CD4-positive, CD25-positive, alpha-beta regulatory T cell (primary cell): ENCODE measurements at regions not wholly inside any gene's neighbourhood (a gene's known extent, or its start where the extent isn't known, plus 50 kb on each side); places are given as distances from the start of the nearest gene placed in this dataset.

ENCODE experiments used
- ATAC-seq, 2 donors: fragments of 150-1000 bp; cut with Tn5 transposase; one replicate each; pipeline ENCODE4 v1.10.0; 2021; ENCODE audit warnings: low read depth in 2 of 2, moderate number of reproducible peaks in 2 of 2, moderate library complexity in 1 of 2
- DNase-seq, 3 donors: peaks; one replicate each; pipeline versions ENCODE4 v3.0.0 to v3.0.0-alpha.2; 2012 to 2022; ENCODE audit warnings: mixed read lengths in 1 of 3
- H3K27ac ChIP-seq: one replicate; pipeline ENCODE4 v1.7.0; 2013; ENCODE audit warnings: mild to moderate bottlenecking, low read length; ENCODE audit not compliant: insufficient read depth, poor library complexity, severe bottlenecking
- H3K27me3 ChIP-seq: one replicate; pipeline ENCODE4 v1.7.0; 2013; ENCODE audit warnings: low read length; ENCODE audit not compliant: control insufficient read depth, insufficient read depth
- H3K36me3 ChIP-seq: one replicate; pipeline ENCODE4 v1.7.0; 2013; ENCODE audit warnings: mild to moderate bottlenecking, low read length, moderate library complexity; ENCODE audit not compliant: control insufficient read depth, insufficient read depth
- H3K4me1 ChIP-seq: 2 replicates; pipeline ENCODE4 v1.7.0; 2013; ENCODE audit warnings: mild to moderate bottlenecking, low read length; ENCODE audit not compliant: insufficient read depth, control insufficient read depth, poor library complexity, severe bottlenecking
- H3K4me3 ChIP-seq: one replicate; pipeline ENCODE4 v1.7.0; 2013; ENCODE audit warnings: low read depth, mild to moderate bottlenecking, low read length, moderate library complexity
- H3K9me3 ChIP-seq, 2 experiments: 1 replicate in 1 of 2; 2 replicates in 1 of 2; pipeline ENCODE4 v1.7.0; 2013; ENCODE audit warnings: low read length in 2 of 2, mild to moderate bottlenecking in 1 of 2, moderate library complexity in 1 of 2; ENCODE audit not compliant: control insufficient read depth in 2 of 2
- H3K27ac Mint-ChIP-seq, 3 donors: one replicate each; pipeline ENCODE4 v1.8.0; 2020 to 2022; ENCODE audit warnings: mild to moderate bottlenecking in 3 of 3, mixed read lengths in 3 of 3, moderate library complexity in 2 of 3
- H3K27me3 Mint-ChIP-seq: one replicate; pipeline ENCODE4 v1.8.0; 2022; ENCODE audit warnings: mild to moderate bottlenecking, mixed read lengths
- H3K36me3 Mint-ChIP-seq: one replicate; pipeline ENCODE4 v1.8.0; 2020; ENCODE audit warnings: mixed read lengths
- H3K4me1 Mint-ChIP-seq, 4 donors: one replicate each; pipeline ENCODE4 v1.8.0; 2020 to 2022; ENCODE audit warnings: mixed read lengths in 4 of 4, mild to moderate bottlenecking in 1 of 4
- H3K4me3 Mint-ChIP-seq, 4 donors: one replicate each; pipeline ENCODE4 v1.8.0; 2020 to 2022; ENCODE audit warnings: mild to moderate bottlenecking in 4 of 4, mixed read lengths in 4 of 4, moderate library complexity in 3 of 4
- H3K9me3 Mint-ChIP-seq, 7 donors: one replicate each; pipeline ENCODE4 v1.8.0; 2020 to 2022; ENCODE audit warnings: mixed read lengths in 7 of 7, mild to moderate bottlenecking in 3 of 7, moderate library complexity in 2 of 7

GRCh38 chr4:89563431-89563830 lies 255.8 kb upstream of the GPRIN3 start:
- H3K4me3 ChIP-seq = no peak overlapping the region
- H3K9me3 ChIP-seq = no peaks in the 10 kb centered on the region
- H3K36me3 Mint-ChIP-seq = no peaks in the 10 kb centered on the region
- no peaks in the 10 kb centered on the region for H3K4me1 Mint-ChIP-seq
- peak in 1 of 3 donors; percentile 34 for DNase-seq
- no peak overlapping the region for H3K27ac ChIP-seq
- peaks cover 0 to 4% (median 0%) of the 10 kb centered on the region in 7 donors for H3K9me3 Mint-ChIP-seq
- H3K27me3 ChIP-seq = no peaks in the 10 kb centered on the region
- H3K27ac Mint-ChIP-seq = no peak overlapping the region
- no peaks in the 10 kb centered on the region for H3K4me1 ChIP-seq
- no peak for ATAC-seq
- H3K36me3 ChIP-seq = no peaks in the 10 kb centered on the region
- H3K4me3 Mint-ChIP-seq = no peak overlapping the region
- H3K27me3 Mint-ChIP-seq = peaks cover 4% of the 10 kb centered on the region

- Mint-ChIP-seq H3K27me3 (peaks cover 4% of the 10 kb centered on the region), H3K4me1 (no peaks in the 10 kb centered on the region)
- ATAC-seq = no peak
Measured at GRCh38 chr4:89562746-89563145, 255.1 kb upstream of the GPRIN3 start.

GRCh38 chr4:89561048-89561447 lies 253.4 kb upstream of the GPRIN3 start:
- Mint-ChIP-seq H3K27me3 (no peaks in the 10 kb centered on the region), H3K4me3 (no peak overlapping the region)
- DNase-seq = no peak

More at GRCh38 chr4:89562746-89563145, 255.1 kb upstream of the GPRIN3 start:
- Histone ChIP-seq H3K36me3 (no peaks in the 10 kb centered on the region), H3K27me3 (no peaks in the 10 kb centered on the region), H3K4me3 (no peak overlapping the region), H3K9me3 (no peaks in the 10 kb centered on the region), H3K4me1 (no peaks in the 10 kb centered on the region), H3K27ac (no peak overlapping the region)
- Mint-ChIP-seq H3K36me3 (no peaks in the 10 kb centered on the region), H3K9me3 (peaks cover 0 to 4% (median 0%) of the 10 kb centered on the region in 7 donors), H3K27ac (no peak overlapping the region), H3K4me3 (no peak overlapping the region)
- no peak for DNase-seq

GRCh38 chr4:89558147-89558546 lies 250.5 kb upstream of the GPRIN3 start:
- H3K9me3 ChIP-seq = no peaks in the 10 kb centered on the region
- Mint-ChIP-seq H3K27me3 (no peaks in the 10 kb centered on the region), H3K4me1 (no peaks in the 10 kb centered on the region), H3K4me3 (no peak overlapping the region), H3K27ac (no peak overlapping the region), H3K36me3 (no peaks in the 10 kb centered on the region), H3K9me3 (peaks cover 0 to 3% (median 0%) of the 10 kb centered on the region in 7 donors)
- H3K27me3 ChIP-seq = no peaks in the 10 kb centered on the region
- no peaks in the 10 kb centered on the region for H3K4me1 ChIP-seq
- H3K27ac ChIP-seq = no peak overlapping the region
- ATAC-seq = no peak
- peak in 1 of 3 donors; percentile 20 for DNase-seq
- H3K36me3 ChIP-seq = no peaks in the 10 kb centered on the region
- no peak overlapping the region for H3K4me3 ChIP-seq

More at GRCh38 chr4:89561048-89561447, 253.4 kb upstream of the GPRIN3 start:
- Mint-ChIP-seq H3K4me1 (no peaks in the 10 kb centered on the region), H3K9me3 (peaks cover 0 to 3% (median 0%) of the 10 kb centered on the region in 7 donors), H3K27ac (peak overlapping the region in 1 of 3 donors; percentile 15), H3K36me3 (no peaks in the 10 kb centered on the region)
- Histone ChIP-seq H3K36me3 (no peaks in the 10 kb centered on the region), H3K27me3 (no peaks in the 10 kb centered on the region), H3K9me3 (no peaks in the 10 kb centered on the region), H3K4me3 (no peak overlapping the region), H3K4me1 (no peaks in the 10 kb centered on the region), H3K27ac (no peak overlapping the region)
- no peak for ATAC-seq

- no peak overlapping the region for H3K4me3 ChIP-seq
- H3K9me3 ChIP-seq = no peaks in the 10 kb centered on the region
- H3K27ac ChIP-seq = no peak overlapping the region
- H3K27me3 ChIP-seq = no peaks in the 10 kb centered on the region
- Mint-ChIP-seq H3K27ac (peak overlapping the region in 2 of 3 donors; percentile 9 to 87), H3K9me3 (peaks cover 0 to 3% (median 0%) of the 10 kb centered on the region in 7 donors), H3K36me3 (no peaks in the 10 kb centered on the region), H3K4me1 (no peaks in the 10 kb centered on the region), H3K27me3 (peaks cover 4% of the 10 kb centered on the region), H3K4me3 (no peak overlapping the region)
- H3K36me3 ChIP-seq = no peaks in the 10 kb centered on the region
- no peak for ATAC-seq
- no peaks in the 10 kb centered on the region for H3K4me1 ChIP-seq
- DNase-seq = no peak
Measured at GRCh38 chr4:89556601-89557305, 249.2 kb upstream of the GPRIN3 start.

- peaks cover 15% of the 10 kb centered on the region for H3K27me3 Mint-ChIP-seq
- H3K4me3 Mint-ChIP-seq = no peak overlapping the region
- no peak overlapping the region for H3K27ac Mint-ChIP-seq
- Histone ChIP-seq H3K9me3 (no peaks in the 10 kb centered on the region), H3K27me3 (peaks cover 5% of the 10 kb centered on the region), H3K4me1 (no peaks in the 10 kb centered on the region), H3K27ac (no peak overlapping the region), H3K36me3 (no peaks in the 10 kb centered on the region), H3K4me3 (no peak overlapping the region)
- peaks cover 0 to 2% (median 0%) of the 10 kb centered on the region in 7 donors for H3K9me3 Mint-ChIP-seq
- ATAC-seq (no peak), DNase-seq (no peak)
- H3K4me1 Mint-ChIP-seq = no peaks in the 10 kb centered on the region
- no peaks in the 10 kb centered on the region for H3K36me3 Mint-ChIP-seq
Measured at GRCh38 chr4:89551191-89551590, 243.6 kb upstream of the GPRIN3 start.

GRCh38 chr4:89549907-89550306 lies 242.3 kb upstream of the GPRIN3 start:
- Mint-ChIP-seq H3K4me1 (no peaks in the 10 kb centered on the region), H3K27me3 (peaks cover 19% of the 10 kb centered on the region), H3K4me3 (no peak overlapping the region), H3K36me3 (no peaks in the 10 kb centered on the region), H3K9me3 (peaks cover 0 to 7% (median 2%) of the 10 kb centered on the region in 7 donors), H3K27ac (no peak overlapping the region)
- DNase-seq (no peak), ATAC-seq (no peak)
- Histone ChIP-seq H3K9me3 (no peaks in the 10 kb centered on the region), H3K36me3 (no peaks in the 10 kb centered on the region), H3K27ac (no peak overlapping the region), H3K4me3 (no peak overlapping the region), H3K27me3 (peaks cover 5% of the 10 kb centered on the region), H3K4me1 (no peaks in the 10 kb centered on the region)

- DNase-seq (no peak), ATAC-seq (no peak)
- Mint-ChIP-seq H3K4me3 (no peak overlapping the region), H3K4me1 (no peaks in the 10 kb centered on the region), H3K27me3 (peaks cover 9% of the 10 kb centered on the region), H3K27ac (no peak overlapping the region), H3K36me3 (no peaks in the 10 kb centered on the region), H3K9me3 (peaks cover 0 to 22% (median 8%) of the 10 kb centered on the region in 7 donors)
- Histone ChIP-seq H3K27ac (no peak overlapping the region), H3K9me3 (peaks cover 3 to 9% of the 10 kb centered on the region in 2 experiments), H3K36me3 (no peaks in the 10 kb centered on the region), H3K27me3 (no peaks in the 10 kb centered on the region), H3K4me3 (no peak overlapping the region), H3K4me1 (no peaks in the 10 kb centered on the region)
Measured at GRCh38 chr4:89545315-89545714, 237.7 kb upstream of the GPRIN3 start.
